Neuronal stem cell (in vitro differentiated cells): ENCODE measurements at regions not wholly inside any gene's neighbourhood (a gene's known extent, or its start where the extent isn't known, plus 50 kb on each side); places are given as distances from the start of the nearest gene placed in this dataset.
"Not testable (repeated sequence)": the region's sequence is repeated elsewhere in the genome, so short reads cannot be mapped to it uniquely, and the experiment has no call there.

Experiments
- DNase-seq: peaks from one replicate; pipeline ENCODE4 v3.0.0-alpha.2; 2013; ENCODE audit warnings: low spot score
- H2AFZ ChIP-seq: one replicate; pipeline ENCODE4 v1.6.1; 2013; ENCODE audit warnings: mild to moderate bottlenecking, low read length, inconsistent platforms
- H2AK5ac ChIP-seq: 2 replicates; pipeline ENCODE4 v1.6.1; 2013; ENCODE audit warnings: low read depth, mild to moderate bottlenecking, inconsistent platforms, low read length, moderate library complexity, mixed read lengths
- H2BK120ac ChIP-seq: 2 replicates; pipeline ENCODE4 v1.6.1; 2013; ENCODE audit warnings: low read depth, mild to moderate bottlenecking, inconsistent platforms, low read length, moderate library complexity, mixed read lengths
- H2BK12ac ChIP-seq: one replicate; pipeline ENCODE4 v1.6.1; 2013; ENCODE audit warnings: low read length, inconsistent platforms
- H2BK15ac ChIP-seq: 2 replicates; pipeline ENCODE4 v1.6.1; 2013; ENCODE audit warnings: mild to moderate bottlenecking, low read length, inconsistent platforms, mixed read lengths
- H2BK5ac ChIP-seq: one replicate; pipeline ENCODE4 v1.6.1; 2013; ENCODE audit warnings: inconsistent platforms, mild to moderate bottlenecking, low read length, moderate library complexity
- H3K14ac ChIP-seq: one replicate; pipeline ENCODE4 v1.6.1; 2013; ENCODE audit warnings: low read length, inconsistent platforms
- H3K18ac ChIP-seq: 2 replicates; pipeline ENCODE4 v1.6.1; 2013; ENCODE audit warnings: low read length, inconsistent platforms
- H3K23ac ChIP-seq: 2 replicates; pipeline ENCODE4 v1.6.1; 2013; ENCODE audit warnings: low read depth, mild to moderate bottlenecking, mixed read lengths, low read length, inconsistent platforms; ENCODE audit not compliant: poor library complexity
- H3K27ac ChIP-seq: replicated peaks from 3 replicates; pipeline ENCODE4 v1.5.1; 2013; ENCODE audit warnings: low read length, inconsistent platforms
- H3K27me3 ChIP-seq, 3 experiments: 2 replicates each; pipeline ENCODE4 v1.6.1; 2013; ENCODE audit warnings: low read length in 3 of 3, mild to moderate bottlenecking in 2 of 3, inconsistent platforms in 1 of 3, low read depth in 1 of 3, mixed read lengths in 1 of 3, moderate library complexity in 1 of 3; ENCODE audit not compliant: control insufficient read depth in 3 of 3, insufficient read depth in 3 of 3
- H3K36me3 ChIP-seq, 2 donors: replicated peaks in 1 of 2; 2 replicates each; pipeline ENCODE4 v1.6.1; 2013; ENCODE audit warnings: low read length in 2 of 2; ENCODE audit not compliant: control insufficient read depth in 2 of 2, insufficient read depth in 2 of 2
- H3K4ac ChIP-seq: 2 replicates; pipeline ENCODE4 v1.6.1; 2013; ENCODE audit warnings: inconsistent platforms, mild to moderate bottlenecking, low read length, moderate library complexity
- H3K4me1 ChIP-seq, 2 donors: 1 replicate in 1 of 2; 2 replicates in 1 of 2; pipeline ENCODE4 v1.6.1; 2013; ENCODE audit warnings: low read length in 2 of 2, low read depth in 1 of 2; ENCODE audit not compliant: control insufficient read depth in 2 of 2, insufficient read depth in 1 of 2
- H3K4me2 ChIP-seq: one replicate; pipeline ENCODE4 v1.6.1; 2013; ENCODE audit warnings: mild to moderate bottlenecking, low read length, inconsistent platforms; ENCODE audit not compliant: insufficient read depth, poor library complexity, severe bottlenecking
- H3K4me3 ChIP-seq, 2 donors: 2 replicates each; pipeline ENCODE4 v1.5.1; 2013; ENCODE audit warnings: low read length in 2 of 2, mild to moderate bottlenecking in 2 of 2, inconsistent platforms in 1 of 2, moderate library complexity in 1 of 2
- H3K79me1 ChIP-seq: one replicate; pipeline ENCODE4 v1.6.1; 2013; ENCODE audit warnings: low read depth, mild to moderate bottlenecking, inconsistent platforms, low read length, moderate library complexity
- H3K9ac ChIP-seq: one replicate; pipeline ENCODE4 v1.6.1; 2013; ENCODE audit warnings: mild to moderate bottlenecking, low read depth, low read length, inconsistent platforms; ENCODE audit not compliant: poor library complexity
- H3K9me3 ChIP-seq, 2 donors: replicated peaks in 1 of 2; 2 replicates each; pipeline versions ENCODE3 to v1.6.1; 2013; ENCODE audit warnings: low read length in 2 of 2, mild to moderate bottlenecking in 2 of 2, inconsistent platforms in 1 of 2, low read depth in 1 of 2, mixed read lengths in 1 of 2, moderate library complexity in 1 of 2; ENCODE audit not compliant: control insufficient read depth in 2 of 2, insufficient read depth in 1 of 2
- H4K8ac ChIP-seq: one replicate; pipeline ENCODE4 v1.6.1; 2013; ENCODE audit warnings: low read depth, mild to moderate bottlenecking, inconsistent platforms, low read length, moderate library complexity
- H4K91ac ChIP-seq: one replicate; pipeline ENCODE4 v1.6.1; 2013; ENCODE audit warnings: low read length, low read depth, mild to moderate bottlenecking, inconsistent platforms; ENCODE audit not compliant: poor library complexity
- WGBS, 2 donors: extraction: QIAGEN DNeasy Blood & Tissue Kit; methylation state at CpG; one replicate each; pipeline ENCODE4 v1.1.7; 2013; ENCODE audit warnings: missing lambda C conversion rate in 2 of 2, mixed read lengths in 1 of 2; ENCODE audit not compliant: insufficient read length in 2 of 2, insufficient replicate concordance in 1 of 2; ENCODE audit errors: extremely low coverage in 2 of 2; 5-methylcytosine and 5-hydroxymethylcytosine counted together

DNA sequence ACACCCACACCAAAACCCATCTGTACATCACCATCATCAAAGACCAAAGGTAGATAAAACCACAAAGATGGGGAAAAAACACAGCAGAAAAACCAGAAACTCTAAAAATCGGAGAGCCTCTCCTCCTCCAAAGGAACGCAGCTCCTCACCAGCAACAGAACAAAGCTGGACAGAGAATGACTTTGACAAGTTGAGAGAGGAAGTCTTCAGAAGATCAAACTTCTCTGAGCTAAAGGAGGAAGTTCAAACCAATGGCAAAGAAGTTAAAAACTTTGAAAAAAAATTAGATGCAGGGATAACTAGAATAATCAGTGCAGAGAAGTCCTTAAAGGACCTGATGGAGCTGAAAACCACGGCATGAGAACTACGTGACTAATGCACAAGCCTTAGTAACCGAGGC, 247.5 kb upstream of the ERBB4 start:
- not testable (repeated sequence) for H3K4me2 ChIP-seq, H3K18ac ChIP-seq, H2BK120ac ChIP-seq, H3K79me1 ChIP-seq, H4K8ac ChIP-seq, H3K14ac ChIP-seq, H2BK5ac ChIP-seq, DNase-seq, H2BK12ac ChIP-seq, H2BK15ac ChIP-seq, H3K4me1 ChIP-seq, H3K23ac ChIP-seq, H3K4ac ChIP-seq, H3K27me3 ChIP-seq, H3K4me3 ChIP-seq, H3K27ac ChIP-seq, H2AK5ac ChIP-seq, H4K91ac ChIP-seq, H3K9ac ChIP-seq, H2AFZ ChIP-seq, H3K36me3 ChIP-seq
- no CpG with 5 or more reads among the region's 5 CpGs for WGBS, 2 donors
- H3K9me3 ChIP-seq = peaks cover 0 to 15% of the 10 kb centered on the region in 2 donors

DNA sequence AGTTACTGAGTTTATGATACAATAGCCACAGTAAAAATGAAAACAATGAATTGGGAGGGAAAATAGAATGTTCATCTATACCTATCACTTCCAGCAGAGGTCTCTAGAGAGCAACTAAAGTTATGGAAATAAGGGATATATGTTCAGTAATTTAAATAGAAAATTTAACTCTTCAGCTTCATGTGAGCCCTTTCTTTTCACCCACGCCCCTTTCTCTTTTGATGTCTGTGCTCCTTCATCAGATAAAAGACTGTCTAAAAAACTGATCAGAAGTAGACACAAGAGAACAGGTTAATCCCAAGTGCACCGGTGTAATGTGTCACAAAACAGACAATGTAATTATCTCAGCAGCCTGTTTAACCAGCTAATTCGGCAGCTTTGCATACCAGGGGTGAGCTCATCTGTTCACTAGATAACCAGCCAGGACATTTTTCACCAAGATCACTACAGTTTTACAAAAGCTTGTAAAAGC, 238.5 kb upstream of the ERBB4 start:
- H3K14ac ChIP-seq = no peak overlapping the region
- no peak overlapping the region for H3K27ac ChIP-seq
- no peak overlapping the region for H2BK120ac ChIP-seq
- no peak overlapping the region for H3K4me3 ChIP-seq
- H2AFZ ChIP-seq = no peak overlapping the region
- no peak overlapping the region for H2BK12ac ChIP-seq
- H3K36me3 ChIP-seq = no peaks in the 10 kb centered on the region
- no peak overlapping the region for H3K4ac ChIP-seq
- H3K9ac ChIP-seq = no peak overlapping the region
- no peaks in the 10 kb centered on the region for H3K27me3 ChIP-seq
- H3K23ac ChIP-seq = no peak overlapping the region
- H3K79me1 ChIP-seq = no peaks in the 10 kb centered on the region
- no peak overlapping the region for H3K18ac ChIP-seq
- WGBS, 2 donors = no CpG with 5 or more reads among the region's 3 CpGs
- H4K91ac ChIP-seq = no peak overlapping the region
- no peak overlapping the region for H2BK5ac ChIP-seq
- H3K4me1 ChIP-seq = peaks cover 2 to 3% of the 10 kb centered on the region in 2 donors
- no peak overlapping the region for H2BK15ac ChIP-seq
- H2AK5ac ChIP-seq = no peak overlapping the region
- no peak overlapping the region for H4K8ac ChIP-seq
- peak; percentile 61 for DNase-seq
- no peak overlapping the region for H3K4me2 ChIP-seq
- no peaks in the 10 kb centered on the region for H3K9me3 ChIP-seq

DNA sequence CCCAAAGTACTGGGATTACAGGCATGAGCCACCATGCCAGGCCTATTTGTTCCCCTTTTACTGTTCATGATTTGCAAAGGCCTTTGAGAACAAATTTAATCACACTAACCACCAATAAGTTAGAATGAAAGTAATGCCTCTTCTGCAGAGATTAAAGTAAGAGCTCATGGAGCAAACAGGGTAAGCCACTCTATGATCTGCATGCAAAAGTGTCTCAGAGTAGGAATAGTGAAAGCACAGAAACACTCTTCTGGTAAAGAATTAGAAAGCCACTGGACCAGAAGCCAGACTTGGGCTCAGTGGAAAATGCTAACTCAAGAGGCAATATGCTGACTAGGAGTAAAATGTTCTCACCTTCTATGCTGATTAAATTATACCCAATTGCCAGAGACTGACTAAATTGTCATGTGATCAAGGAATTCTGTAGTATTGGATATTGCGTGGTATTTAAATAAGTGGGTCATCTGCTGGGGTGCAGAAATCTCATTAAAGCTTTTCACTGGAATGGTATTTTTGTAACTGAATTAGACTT, 235.3 kb upstream of the ERBB4 start:
- Histone ChIP-seq H3K4me2 (no peak overlapping the region), H3K4me1 (peaks cover 2 to 3% of the 10 kb centered on the region in 2 donors), H3K14ac (no peak overlapping the region), H2BK15ac (no peak overlapping the region), H3K27me3 (no peaks in the 10 kb centered on the region), H3K36me3 (no peaks in the 10 kb centered on the region), H3K9me3 (no peaks in the 10 kb centered on the region), H2AK5ac (no peak overlapping the region), H4K91ac (no peak overlapping the region), H2BK120ac (no peak overlapping the region), H2BK12ac (no peak overlapping the region), H2BK5ac (no peak overlapping the region), H3K4ac (no peak overlapping the region), H2AFZ (peak overlapping the region; percentile 24), H3K79me1 (no peaks in the 10 kb centered on the region), H3K18ac (no peak overlapping the region), H4K8ac (no peak overlapping the region), H3K9ac (no peak overlapping the region), H3K27ac (no peak overlapping the region), H3K23ac (no peak overlapping the region), H3K4me3 (no peak overlapping the region)
- WGBS, 2 donors = no CpG with 5 or more reads among the region's 1 CpG
- no peak for DNase-seq

DNA sequence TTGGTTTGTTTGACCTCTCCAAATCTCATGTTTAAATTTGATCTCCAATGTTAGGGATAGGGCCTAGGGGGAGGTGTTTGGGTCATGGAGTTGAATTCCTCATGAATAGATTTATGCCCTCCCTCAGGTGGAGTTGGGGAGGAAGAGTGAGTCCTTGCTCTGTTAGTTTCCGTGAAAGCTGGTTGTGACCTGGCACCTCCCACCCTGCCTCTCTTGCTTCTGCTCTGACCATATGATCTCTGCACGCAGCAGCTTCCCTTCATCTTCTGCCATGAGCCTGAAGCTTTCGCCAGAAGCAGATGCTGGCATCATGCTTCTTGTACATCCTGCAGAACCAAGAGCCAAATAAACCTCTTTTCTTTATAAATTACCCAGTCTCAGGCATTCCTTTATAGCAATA, 231.6 kb upstream of the ERBB4 start:
- Histone ChIP-seq H3K23ac (no peak overlapping the region), H2BK5ac (no peak overlapping the region), H3K79me1 (no peaks in the 10 kb centered on the region), H3K4me1 (no peaks in the 10 kb centered on the region), H2AK5ac (no peak overlapping the region), H3K27me3 (no peaks in the 10 kb centered on the region), H2BK15ac (no peak overlapping the region), H2BK12ac (no peak overlapping the region), H3K14ac (no peak overlapping the region), H3K4me2 (no peak overlapping the region), H3K4ac (no peak overlapping the region), H2AFZ (peak overlapping the region; percentile 28), H4K91ac (no peak overlapping the region), H3K27ac (no peak overlapping the region), H3K18ac (no peak overlapping the region), H2BK120ac (no peak overlapping the region), H3K9ac (no peak overlapping the region), H3K4me3 (no peak overlapping the region), H3K36me3 (no peaks in the 10 kb centered on the region), H3K9me3 (no peaks in the 10 kb centered on the region), H4K8ac (no peak overlapping the region)
- WGBS, 2 donors = no CpG with 5 or more reads among the region's 3 CpGs
- no peak for DNase-seq
